ENCODE measurements at regions not wholly inside any gene's neighbourhood (a gene's known extent, or its start where the extent isn't known, plus 50 kb on each side); places are given as distances from the start of the nearest gene placed in this dataset.

DNA sequence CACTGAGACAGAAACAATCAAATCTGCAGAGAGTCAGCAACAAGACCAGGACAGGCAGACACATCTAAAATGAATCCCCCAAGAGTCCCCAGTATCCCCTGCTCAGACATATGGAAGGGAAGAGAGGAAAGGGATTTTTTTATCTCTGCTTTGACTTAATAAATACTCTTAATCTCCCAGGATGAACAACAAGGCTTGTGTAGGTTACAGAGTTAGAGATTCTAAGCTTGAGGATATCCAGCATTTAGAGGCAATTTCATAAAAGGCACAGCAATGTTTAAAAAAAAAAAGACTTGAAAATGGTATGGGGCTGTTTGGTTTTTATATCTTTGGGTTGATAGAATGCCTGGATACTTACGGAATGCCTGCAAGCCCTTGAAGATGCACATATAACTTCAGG lies 199.9 kb downstream of the ARL4C start:
- Histone ChIP-seq H3K27ac (ENCODE audit: low read length) (no peak overlapping the region), H3K27me3 (ENCODE audit: control insufficient read depth, insufficient read depth, low read length) (no peaks in the 10 kb centered on the region), H3K4me1 (ENCODE audit: control insufficient read depth, insufficient read depth, low read length) (peaks cover 35% of the 10 kb centered on the region), H3K9me3 (ENCODE audit: control insufficient read depth, insufficient read depth, low read length) (no peaks in the 10 kb centered on the region), H3K36me3 (ENCODE audit: control insufficient read depth, insufficient read depth, low read length) (no peaks in the 10 kb centered on the region), H3K4me3 (ENCODE audit: low read length) (no peak overlapping the region)
- DNase-seq (no peak), ATAC-seq (no peak)
- Mint-ChIP-seq H3K4me1 (peaks cover 67 to 82% of the 10 kb centered on the region in 2 donors), H3K9me3 (no peaks in the 10 kb centered on the region), H3K27ac (peak overlapping the region; percentile 97 to 98), H3K27me3 (ENCODE audit: low read depth in 2 of 2) (no peaks in the 10 kb centered on the region), H3K36me3 (no peaks in the 10 kb centered on the region), H3K4me3 (no peak overlapping the region)
- intact Hi-C loops (cut with micrococcal nuclease) = no loop called here
- TF ChIP-seq, protein P1, sequence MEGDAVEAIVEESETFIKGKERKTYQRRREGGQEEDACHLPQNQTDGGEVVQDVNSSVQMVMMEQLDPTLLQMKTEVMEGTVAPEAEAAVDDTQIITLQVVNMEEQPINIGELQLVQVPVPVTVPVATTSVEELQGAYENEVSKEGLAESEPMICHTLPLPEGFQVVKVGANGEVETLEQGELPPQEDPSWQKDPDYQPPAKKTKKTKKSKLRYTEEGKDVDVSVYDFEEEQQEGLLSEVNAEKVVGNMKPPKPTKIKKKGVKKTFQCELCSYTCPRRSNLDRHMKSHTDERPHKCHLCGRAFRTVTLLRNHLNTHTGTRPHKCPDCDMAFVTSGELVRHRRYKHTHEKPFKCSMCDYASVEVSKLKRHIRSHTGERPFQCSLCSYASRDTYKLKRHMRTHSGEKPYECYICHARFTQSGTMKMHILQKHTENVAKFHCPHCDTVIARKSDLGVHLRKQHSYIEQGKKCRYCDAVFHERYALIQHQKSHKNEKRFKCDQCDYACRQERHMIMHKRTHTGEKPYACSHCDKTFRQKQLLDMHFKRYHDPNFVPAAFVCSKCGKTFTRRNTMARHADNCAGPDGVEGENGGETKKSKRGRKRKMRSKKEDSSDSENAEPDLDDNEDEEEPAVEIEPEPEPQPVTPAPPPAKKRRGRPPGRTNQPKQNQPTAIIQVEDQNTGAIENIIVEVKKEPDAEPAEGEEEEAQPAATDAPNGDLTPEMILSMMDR (IDR thresholded peaks at IDR 0.05) = no peak
- 100% methylated on average over 1 of the region's 1 CpG for WGBS (ENCODE audit: insufficient coverage)

DNA sequence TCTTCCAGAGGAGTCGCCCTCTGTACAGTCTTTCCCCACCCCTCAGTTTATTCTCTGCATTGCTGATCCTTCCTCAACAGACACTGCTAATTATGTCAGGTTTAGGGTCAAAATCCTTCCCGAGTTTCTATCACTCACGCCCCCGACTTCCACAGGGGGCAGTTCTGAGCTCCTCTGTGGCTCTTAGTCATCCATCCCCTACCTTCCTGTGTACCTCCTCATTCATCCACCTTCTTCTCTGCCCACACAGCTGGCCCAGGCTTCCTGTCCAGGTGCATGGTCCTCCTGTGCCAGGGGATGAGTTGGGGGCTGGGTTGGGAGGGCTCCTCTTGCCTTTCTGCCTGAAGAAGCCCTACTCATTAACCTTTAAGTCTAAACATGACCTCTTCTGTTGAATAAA lies 202.9 kb downstream of the ARL4C start:
- TF ChIP-seq, protein P1 (IDR thresholded peaks at IDR 0.05) = no peak
- DNase-seq = peak in 1 of 2 donors; percentile 41
- 60% methylated on average over 4 of the region's 4 CpGs for WGBS (ENCODE audit: insufficient coverage)
- Mint-ChIP-seq H3K4me3 (peak overlapping the region; percentile 50), H3K9me3 (no peaks in the 10 kb centered on the region), H3K4me1 (peaks cover 82 to 83% of the 10 kb centered on the region in 2 donors), H3K27me3 (ENCODE audit: low read depth in 2 of 2) (no peaks in the 10 kb centered on the region), H3K36me3 (no peaks in the 10 kb centered on the region), H3K27ac (peak overlapping the region; percentile 97 to 98)
- H3K4me1 ChIP-seq (ENCODE audit: control insufficient read depth, insufficient read depth, low read length) = peaks cover 65% of the 10 kb centered on the region
- no peaks in the 10 kb centered on the region for H3K9me3 ChIP-seq (ENCODE audit: control insufficient read depth, insufficient read depth, low read length)
- no peaks in the 10 kb centered on the region for H3K27me3 ChIP-seq (ENCODE audit: control insufficient read depth, insufficient read depth, low read length)
- no peak for ATAC-seq
- H3K36me3 ChIP-seq (ENCODE audit: control insufficient read depth, insufficient read depth, low read length) = no peaks in the 10 kb centered on the region
- H3K27ac ChIP-seq (ENCODE audit: low read length) = peak overlapping the region; percentile 99
- no peak overlapping the region for H3K4me3 ChIP-seq (ENCODE audit: low read length)
- intact Hi-C loops (cut with micrococcal nuclease) = loop anchor here (2.0 to 5.0 kb wide), 2 partner anchors 41 to 157 kb away; no protein-coding TSS in a partner anchor

DNA sequence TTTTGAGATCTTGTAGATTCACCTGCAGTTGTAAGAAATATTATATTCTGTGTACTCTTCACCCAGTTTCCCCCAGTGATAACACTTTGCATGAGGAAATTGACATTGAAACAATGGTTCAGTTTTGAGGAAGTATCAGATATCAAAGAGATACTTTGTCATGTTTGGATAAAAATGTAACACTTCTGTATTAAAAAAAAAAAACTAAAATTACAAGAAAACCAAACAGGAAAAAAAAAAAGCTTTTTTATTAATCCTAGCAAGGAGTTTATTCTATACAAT lies 204.0 kb downstream of the ARL4C start:
- DNase-seq (no peak), ATAC-seq (no peak)
- Histone ChIP-seq H3K4me1 (ENCODE audit: control insufficient read depth, insufficient read depth, low read length) (peaks cover 72% of the 10 kb centered on the region), H3K27me3 (ENCODE audit: control insufficient read depth, insufficient read depth, low read length) (no peaks in the 10 kb centered on the region), H3K36me3 (ENCODE audit: control insufficient read depth, insufficient read depth, low read length) (no peaks in the 10 kb centered on the region), H3K27ac (ENCODE audit: low read length) (peak overlapping the region; percentile 99), H3K9me3 (ENCODE audit: control insufficient read depth, insufficient read depth, low read length) (no peaks in the 10 kb centered on the region), H3K4me3 (ENCODE audit: low read length) (no peak overlapping the region)
- TF ChIP-seq, protein P1 (IDR thresholded peaks at IDR 0.05) = no peak
- H3K4me3 Mint-ChIP-seq = peak overlapping the region; percentile 74
- H3K4me1 Mint-ChIP-seq = peaks cover 85% of the 10 kb centered on the region in 2 donors
- intact Hi-C loops (cut with micrococcal nuclease) = loop anchor here (1.0 to 5.0 kb wide), 6 partner anchors 15 to 201 kb away; no protein-coding TSS in a partner anchor
- H3K27ac Mint-ChIP-seq = peak overlapping the region; percentile 97 to 98
- H3K36me3 Mint-ChIP-seq = no peaks in the 10 kb centered on the region
- no peaks in the 10 kb centered on the region for H3K9me3 Mint-ChIP-seq
- no peaks in the 10 kb centered on the region for H3K27me3 Mint-ChIP-seq (ENCODE audit: low read depth in 2 of 2)

DNA sequence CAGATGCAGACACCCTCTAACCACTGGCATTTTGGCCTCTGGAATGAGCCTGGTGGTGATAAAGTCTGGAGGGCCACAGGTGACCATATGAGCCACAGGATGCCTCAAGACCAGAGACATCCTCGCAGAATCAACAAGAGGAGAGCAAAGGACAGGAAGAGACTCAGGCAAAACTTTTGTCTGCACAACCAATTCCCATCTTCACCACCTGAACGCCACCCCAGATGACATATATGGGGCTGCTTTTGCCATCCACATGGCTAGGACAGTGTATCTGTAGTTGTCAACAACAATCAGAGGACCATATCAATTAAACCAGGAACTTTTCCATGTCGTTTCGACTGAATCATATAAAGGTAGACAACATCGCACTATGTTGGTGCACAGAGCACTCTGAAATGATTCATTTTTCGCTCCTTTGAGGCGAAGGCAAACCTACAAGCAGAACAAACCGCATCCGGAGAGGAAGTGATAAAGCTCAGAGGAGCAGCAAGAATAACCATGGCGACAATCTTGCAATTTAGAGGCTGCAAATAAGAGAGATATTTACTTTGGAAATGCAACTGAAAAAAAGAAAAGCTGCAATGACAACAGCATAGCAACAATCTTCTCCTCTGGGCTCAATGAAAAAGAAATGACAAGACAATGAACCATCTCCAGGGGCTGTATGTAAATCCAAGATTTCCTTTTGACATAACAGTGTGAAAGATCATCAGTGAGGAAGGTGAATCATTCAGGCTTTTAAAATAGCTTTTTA lies 204.5 kb downstream of the ARL4C start:
- intact Hi-C loops (cut with micrococcal nuclease) = loop anchor here (1.0 to 5.0 kb wide), 6 partner anchors 16 to 202 kb away; no protein-coding TSS in a partner anchor
- Histone ChIP-seq H3K4me1 (ENCODE audit: control insufficient read depth, insufficient read depth, low read length) (peaks cover 76% of the 10 kb centered on the region), H3K4me3 (ENCODE audit: low read length) (no peak overlapping the region), H3K9me3 (ENCODE audit: control insufficient read depth, insufficient read depth, low read length) (no peaks in the 10 kb centered on the region), H3K27me3 (ENCODE audit: control insufficient read depth, insufficient read depth, low read length) (no peaks in the 10 kb centered on the region), H3K36me3 (ENCODE audit: control insufficient read depth, insufficient read depth, low read length) (no peaks in the 10 kb centered on the region), H3K27ac (ENCODE audit: low read length) (peak overlapping the region; percentile 99)
- no peaks in the 10 kb centered on the region for H3K36me3 Mint-ChIP-seq
- DNase-seq (peak; percentile 39 to 94), ATAC-seq (peak; percentile 36 to 64 (median 55))
- no peaks in the 10 kb centered on the region for H3K9me3 Mint-ChIP-seq
- peak overlapping the region; percentile 97 to 98 for H3K27ac Mint-ChIP-seq
- peak overlapping the region; percentile 74 for H3K4me3 Mint-ChIP-seq
- WGBS (ENCODE audit: insufficient coverage) = 17% methylated on average over 10 of the region's 10 CpGs
- H3K4me1 Mint-ChIP-seq = peaks cover 85 to 86% of the 10 kb centered on the region in 2 donors
- H3K27me3 Mint-ChIP-seq (ENCODE audit: low read depth in 2 of 2) = no peaks in the 10 kb centered on the region
- TF ChIP-seq, protein P1 (IDR thresholded peaks at IDR 0.05) = no peak

All from natural killer cell (primary cell).